Mesenchymal stem cell (in vitro differentiated cells and primary cell): ENCODE measurements at regions not wholly inside any gene's neighbourhood (a gene's known extent, or its start where the extent isn't known, plus 50 kb on each side); places are given as distances from the start of the nearest gene placed in this dataset.

Experiments
- DNase-seq: peaks from one replicate; pipeline ENCODE4 v3.0.0-alpha.2; 2013
- H2AFZ ChIP-seq: one replicate; pipeline ENCODE4 v1.6.1; 2013; ENCODE audit warnings: low read depth, mild to moderate bottlenecking, control low read depth, inconsistent platforms, low read length, moderate library complexity
- H2AK5ac ChIP-seq: 2 replicates; pipeline ENCODE4 v1.6.1; 2013; ENCODE audit warnings: low read length, moderate library complexity, mild to moderate bottlenecking, inconsistent platforms; ENCODE audit not compliant: severe bottlenecking
- H2BK120ac ChIP-seq: one replicate; pipeline ENCODE4 v1.6.1; 2013; ENCODE audit warnings: low read depth, mild to moderate bottlenecking, inconsistent platforms, low read length, moderate library complexity
- H2BK12ac ChIP-seq, 2 experiments: one replicate each; pipeline ENCODE4 v1.6.1; 2013; ENCODE audit warnings: inconsistent platforms in 2 of 2, low read length in 2 of 2, mild to moderate bottlenecking in 2 of 2, moderate library complexity in 2 of 2, control low read depth in 1 of 2
- H2BK15ac ChIP-seq: one replicate; pipeline ENCODE4 v1.6.1; 2013; ENCODE audit warnings: mild to moderate bottlenecking, low read depth, inconsistent platforms; ENCODE audit not compliant: poor library complexity, severe bottlenecking
- H2BK5ac ChIP-seq: 2 replicates; pipeline ENCODE4 v1.6.1; 2013; ENCODE audit warnings: low read depth, mild to moderate bottlenecking, low read length, control low read depth, inconsistent platforms; ENCODE audit not compliant: poor library complexity, severe bottlenecking
- H3K14ac ChIP-seq, 2 experiments: one replicate each; pipeline ENCODE4 v1.6.1; 2013; ENCODE audit warnings: inconsistent platforms in 2 of 2, low read length in 2 of 2, control low read depth in 1 of 2, mild to moderate bottlenecking in 1 of 2, moderate library complexity in 1 of 2
- H3K18ac ChIP-seq, 2 experiments: one replicate each; pipeline ENCODE4 v1.6.1; 2013; ENCODE audit warnings: inconsistent platforms in 2 of 2, low read length in 2 of 2, control low read depth in 1 of 2, low read depth in 1 of 2, mild to moderate bottlenecking in 1 of 2
- H3K23ac ChIP-seq, 2 experiments: one replicate each; pipeline ENCODE4 v1.6.1; 2013; ENCODE audit warnings: inconsistent platforms in 2 of 2, low read length in 2 of 2, mild to moderate bottlenecking in 2 of 2, moderate library complexity in 2 of 2, control low read depth in 1 of 2
- H3K27ac ChIP-seq: 2 replicates; pipeline ENCODE4 v1.5.1; 2013; ENCODE audit warnings: mild to moderate bottlenecking, moderate library complexity, low read length, control low read depth, inconsistent platforms; ENCODE audit not compliant: poor library complexity, severe bottlenecking
- H3K27me3 ChIP-seq, 2 experiments: 2 replicates each; pipeline versions ENCODE4 v1.6.1 to v1.7.0; 2013; ENCODE audit warnings: low read length in 2 of 2, mild to moderate bottlenecking in 2 of 2, moderate library complexity in 2 of 2, control low read depth in 1 of 2, inconsistent platforms in 1 of 2; ENCODE audit not compliant: control insufficient read depth in 1 of 2, insufficient read depth in 1 of 2
- H3K36me3 ChIP-seq, 2 experiments: 2 replicates each; pipeline versions ENCODE4 v1.6.1 to v1.7.0; 2013; ENCODE audit warnings: low read length in 2 of 2, control low read depth in 1 of 2, inconsistent platforms in 1 of 2, low read depth in 1 of 2, mild to moderate bottlenecking in 1 of 2; ENCODE audit not compliant: insufficient read depth in 2 of 2, control insufficient read depth in 1 of 2
- H3K4ac ChIP-seq, 2 experiments: one replicate each; pipeline ENCODE4 v1.6.1; 2013; ENCODE audit warnings: inconsistent platforms in 2 of 2, low read length in 2 of 2, mild to moderate bottlenecking in 2 of 2, moderate library complexity in 2 of 2, control low read depth in 1 of 2, low read depth in 1 of 2
- H3K4me1 ChIP-seq: 2 replicates; pipeline ENCODE4 v1.6.1; 2013; ENCODE audit warnings: low read depth, low read length, control low read depth; ENCODE audit not compliant: control insufficient read depth, insufficient read depth
- H3K4me2 ChIP-seq: 2 replicates; pipeline ENCODE4 v1.6.1; 2013; ENCODE audit warnings: low read length, mild to moderate bottlenecking, inconsistent platforms; ENCODE audit not compliant: poor library complexity, severe bottlenecking
- H3K4me3 ChIP-seq, 2 experiments: 2 replicates each; pipeline versions ENCODE4 v1.5.1 to v1.7.0; 2013; ENCODE audit warnings: low read length in 2 of 2, mild to moderate bottlenecking in 2 of 2, control low read depth in 1 of 2, low read depth in 1 of 2; ENCODE audit not compliant: insufficient read depth in 1 of 2
- H3K79me1 ChIP-seq: replicated peaks from 2 replicates; pipeline ENCODE4 v1.6.1; 2013; ENCODE audit warnings: mild to moderate bottlenecking, control low read depth, low read length, inconsistent platforms; ENCODE audit not compliant: poor library complexity, severe bottlenecking
- H3K9ac ChIP-seq: 2 replicates; pipeline ENCODE4 v1.7.0; 2013; ENCODE audit warnings: mild to moderate bottlenecking, low read length, moderate library complexity
- H3K9me3 ChIP-seq: 2 replicates; pipeline ENCODE4 v1.7.0; 2013; ENCODE audit warnings: mild to moderate bottlenecking, low read length; ENCODE audit not compliant: control insufficient read depth
- H4K8ac ChIP-seq: one replicate; pipeline ENCODE4 v1.6.1; 2013; ENCODE audit warnings: inconsistent platforms, mild to moderate bottlenecking, low read length, moderate library complexity
- H4K91ac ChIP-seq: one replicate; pipeline ENCODE4 v1.6.1; 2013; ENCODE audit warnings: mild to moderate bottlenecking, low read length, inconsistent platforms
- WGBS: methylation state at CpG from one replicate; pipeline ENCODE4 v1.1.7; 2013; ENCODE audit warnings: mixed read lengths; 5-methylcytosine and 5-hydroxymethylcytosine counted together

DNA sequence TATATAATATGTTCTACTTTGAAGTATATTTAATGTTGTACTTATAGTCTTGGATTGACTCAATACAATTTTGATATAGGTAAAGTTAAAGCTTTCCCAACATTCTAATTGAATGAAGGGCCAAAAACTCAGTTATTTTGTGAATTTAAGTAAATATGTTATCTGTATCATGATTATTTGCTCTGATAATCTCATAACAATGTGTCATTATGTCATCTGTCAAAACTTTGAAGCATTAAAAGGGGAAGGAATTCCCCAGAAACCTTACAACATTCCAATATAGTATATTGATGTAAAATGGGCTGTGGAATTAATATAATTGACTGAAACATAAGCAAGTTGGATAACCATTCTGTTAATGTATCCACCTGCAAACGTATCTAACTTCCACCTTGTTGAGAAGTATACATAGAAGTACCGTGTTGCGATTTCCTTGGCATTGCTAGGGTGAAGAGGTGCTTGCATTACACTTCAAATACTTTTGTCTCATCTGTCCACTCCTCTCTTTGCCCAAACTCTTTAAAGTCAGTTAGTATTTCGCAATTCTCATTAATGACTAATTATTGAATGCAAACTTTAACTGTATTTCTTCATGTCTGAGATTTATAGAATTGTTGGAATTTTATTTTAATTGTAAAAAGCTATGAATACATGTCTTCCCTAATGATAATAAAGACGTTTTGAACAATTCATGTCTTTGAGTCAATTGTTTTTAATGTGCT lies 1982.1 kb upstream of the ADGRL3 start:
- H3K9ac ChIP-seq: no peak overlapping the region
- no peaks in the 10 kb centered on the region for H3K27me3 ChIP-seq
- H3K36me3 ChIP-seq: no peaks in the 10 kb centered on the region
- no peak overlapping the region for H2BK15ac ChIP-seq
- no peak overlapping the region for H2BK5ac ChIP-seq
- H3K4me3 ChIP-seq: no peak overlapping the region
- 75% methylated on average over 4 of the region's 5 CpGs for whole genome bisulfite sequencing
- no peaks in the 10 kb centered on the region for H3K79me1 ChIP-seq
- no peak overlapping the region for H4K8ac ChIP-seq
- no peak overlapping the region for H3K14ac ChIP-seq
- no peak for DNase-seq
- H2BK120ac ChIP-seq: no peak overlapping the region
- H3K18ac ChIP-seq: no peak overlapping the region
- H4K91ac ChIP-seq: no peak overlapping the region
- H2AFZ ChIP-seq: no peak overlapping the region
- H2AK5ac ChIP-seq: no peak overlapping the region
- H3K4me1 ChIP-seq: no peaks in the 10 kb centered on the region
- H3K9me3 ChIP-seq: no peaks in the 10 kb centered on the region
- H3K23ac ChIP-seq: no peak overlapping the region
- H3K4ac ChIP-seq: no peak overlapping the region
- H2BK12ac ChIP-seq: no peak overlapping the region
- H3K4me2 ChIP-seq: no peak overlapping the region
- no peak overlapping the region for H3K27ac ChIP-seq

DNA sequence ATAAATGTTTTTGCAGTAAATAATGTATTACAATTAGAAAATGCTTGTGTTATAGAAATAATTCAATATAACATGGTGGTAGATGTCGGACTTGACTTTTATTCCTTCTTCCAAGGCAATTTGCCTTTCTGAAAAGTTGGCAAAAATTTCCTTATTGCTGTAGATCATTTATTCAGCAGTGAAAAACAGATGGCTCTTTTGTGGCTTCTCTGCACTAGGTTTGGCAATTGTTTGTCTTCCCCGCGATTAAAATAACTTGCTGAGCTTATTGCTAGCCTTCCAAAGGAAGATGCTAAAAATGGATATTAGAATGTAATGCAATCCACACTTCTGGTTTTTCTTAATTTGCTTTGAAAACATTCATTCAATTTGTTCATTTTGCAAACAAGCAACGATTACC lies 1977.9 kb upstream of the ADGRL3 start:
- no peak overlapping the region for H3K4ac ChIP-seq
- H2AFZ ChIP-seq: no peak overlapping the region
- H3K9ac ChIP-seq: no peak overlapping the region
- H2BK12ac ChIP-seq: no peak overlapping the region
- no peak overlapping the region for H3K4me2 ChIP-seq
- no peak overlapping the region for H3K14ac ChIP-seq
- WGBS: 93% methylated on average over 3 of the region's 4 CpGs
- H2BK15ac ChIP-seq: no peak overlapping the region
- H3K4me1 ChIP-seq: no peaks in the 10 kb centered on the region
- H3K9me3 ChIP-seq: peaks cover 6% of the 10 kb centered on the region
- H3K27ac ChIP-seq: no peak overlapping the region
- no peak overlapping the region for H3K18ac ChIP-seq
- H3K4me3 ChIP-seq: no peak overlapping the region
- H2BK5ac ChIP-seq: no peak overlapping the region
- no peak overlapping the region for H2BK120ac ChIP-seq
- H3K23ac ChIP-seq: no peak overlapping the region
- DNase-seq: no peak
- no peak overlapping the region for H4K8ac ChIP-seq
- no peaks in the 10 kb centered on the region for H3K79me1 ChIP-seq
- H3K36me3 ChIP-seq: no peaks in the 10 kb centered on the region
- no peak overlapping the region for H2AK5ac ChIP-seq
- H3K27me3 ChIP-seq: no peaks in the 10 kb centered on the region
- no peak overlapping the region for H4K91ac ChIP-seq

DNA sequence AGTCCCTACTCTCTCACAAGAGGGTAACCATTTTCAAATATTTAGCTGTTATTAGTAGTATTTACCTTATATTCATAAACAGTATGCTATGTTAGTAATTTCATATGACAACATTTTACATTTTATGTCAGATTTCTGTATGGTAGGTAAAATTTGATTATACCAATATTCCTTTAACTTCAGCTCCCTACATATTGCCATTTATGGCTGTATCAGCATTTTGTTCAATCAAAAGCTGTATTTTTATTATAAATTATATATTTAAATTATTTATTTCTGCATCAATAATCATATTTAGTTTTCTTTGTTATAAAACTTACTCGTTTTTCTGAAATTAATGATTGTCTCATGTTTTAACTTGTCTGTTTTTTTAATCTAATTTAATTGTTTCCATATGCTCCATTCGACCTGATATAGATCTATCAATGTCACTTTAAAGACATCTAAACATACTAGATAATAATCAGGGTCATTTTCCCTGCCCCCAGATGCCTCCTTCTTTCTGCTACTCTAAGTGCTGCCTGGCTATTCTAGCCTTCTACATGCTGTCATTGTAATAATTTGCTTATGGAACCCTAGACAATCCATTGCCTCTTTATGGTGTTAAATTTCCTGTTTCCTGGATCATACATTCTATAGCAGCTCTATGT lies 1976.7 kb upstream of the ADGRL3 start:
- no peaks in the 10 kb centered on the region for H3K79me1 ChIP-seq
- H3K9ac ChIP-seq: no peak overlapping the region
- H2AFZ ChIP-seq: no peak overlapping the region
- H3K36me3 ChIP-seq: no peaks in the 10 kb centered on the region
- no peak overlapping the region for H2BK5ac ChIP-seq
- no peak overlapping the region for H3K27ac ChIP-seq
- H3K18ac ChIP-seq: no peak overlapping the region
- 35% methylated on average over 1 of the region's 2 CpGs for WGBS
- H3K27me3 ChIP-seq: no peaks in the 10 kb centered on the region
- H3K23ac ChIP-seq: no peak overlapping the region
- H2BK120ac ChIP-seq: no peak overlapping the region
- H3K4ac ChIP-seq: no peak overlapping the region
- no peak overlapping the region for H2BK15ac ChIP-seq
- no peak for DNase-seq
- H2AK5ac ChIP-seq: no peak overlapping the region
- no peak overlapping the region for H3K4me3 ChIP-seq
- peaks cover 6% of the 10 kb centered on the region for H3K9me3 ChIP-seq
- no peak overlapping the region for H4K8ac ChIP-seq
- H3K14ac ChIP-seq: no peak overlapping the region
- H3K4me1 ChIP-seq: no peaks in the 10 kb centered on the region
- no peak overlapping the region for H2BK12ac ChIP-seq
- H3K4me2 ChIP-seq: no peak overlapping the region
- H4K91ac ChIP-seq: no peak overlapping the region

DNA sequence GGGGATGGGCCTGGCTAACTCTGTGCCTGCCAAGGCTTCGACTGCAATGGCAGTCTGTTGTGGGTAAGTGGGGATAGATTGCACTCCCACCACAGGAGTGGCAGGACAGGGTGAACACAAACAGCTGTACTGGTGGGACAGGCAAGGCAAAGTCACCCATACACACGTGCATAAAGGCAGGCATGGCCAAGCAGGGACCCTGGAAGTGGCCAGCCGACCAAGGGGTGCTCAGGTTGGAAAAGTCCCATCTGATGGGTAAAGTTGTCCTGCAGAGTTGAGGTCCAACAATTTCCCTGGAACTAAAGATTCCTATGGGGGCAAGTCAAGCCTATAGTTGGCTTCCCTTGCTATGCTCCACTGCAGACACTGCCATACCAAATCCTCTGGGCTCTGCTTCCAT lies 1961.9 kb upstream of the ADGRL3 start:
- no peaks in the 10 kb centered on the region for H3K36me3 ChIP-seq
- no peak overlapping the region for H2AFZ ChIP-seq
- H3K27me3 ChIP-seq: no peaks in the 10 kb centered on the region
- H2BK5ac ChIP-seq: no peak overlapping the region
- H2AK5ac ChIP-seq: no peak overlapping the region
- no peak overlapping the region for H2BK120ac ChIP-seq
- no peak overlapping the region for H3K4ac ChIP-seq
- no peak overlapping the region for H3K4me2 ChIP-seq
- no peak overlapping the region for H3K4me3 ChIP-seq
- H3K18ac ChIP-seq: no peak overlapping the region
- no peak overlapping the region for H3K27ac ChIP-seq
- no peak overlapping the region for H3K23ac ChIP-seq
- H3K4me1 ChIP-seq: no peaks in the 10 kb centered on the region
- H4K91ac ChIP-seq: no peak overlapping the region
- H3K9me3 ChIP-seq: no peaks in the 10 kb centered on the region
- WGBS: 45% methylated on average over 3 of the region's 3 CpGs
- H2BK15ac ChIP-seq: no peak overlapping the region
- no peak overlapping the region for H4K8ac ChIP-seq
- no peak overlapping the region for H2BK12ac ChIP-seq
- H3K79me1 ChIP-seq: no peaks in the 10 kb centered on the region
- no peak overlapping the region for H3K14ac ChIP-seq
- H3K9ac ChIP-seq: no peak overlapping the region
- no peak for DNase-seq
